ENCODE measurements at regions not wholly inside any gene's neighbourhood (a gene's known extent, or its start where the extent isn't known, plus 50 kb on each side); places are given as distances from the start of the nearest gene placed in this dataset.

DNA sequence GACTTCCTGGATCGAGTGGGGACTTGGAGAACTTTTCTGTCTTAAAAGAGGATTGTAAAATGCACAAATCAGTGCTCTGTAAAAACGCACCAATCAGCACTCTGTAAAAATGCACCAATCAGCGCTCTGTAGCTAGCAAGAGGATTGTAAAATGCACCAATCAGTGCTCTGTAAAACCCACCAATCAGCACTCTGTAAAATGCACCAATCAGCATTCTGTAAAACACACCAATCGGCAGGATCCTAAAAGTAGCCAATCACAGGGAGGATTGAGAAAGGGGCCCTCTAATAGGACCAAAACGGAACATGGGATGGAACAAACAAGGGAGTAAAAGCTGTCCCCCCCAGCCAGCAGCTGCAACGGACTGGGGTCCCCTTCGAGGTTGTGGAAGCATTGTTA lies 587.4 kb upstream of the ALCAM start:
- no peaks in the 10 kb centered on the region for H3K4me1 ChIP-seq
- no peak overlapping the region for H3K27ac ChIP-seq
- WGBS, 2 donors = 73 to 88% methylated on average over 6 to 7 of the region's 7 CpGs
- H3K4me3 ChIP-seq = no peak overlapping the region
- TF ChIP-seq POLR2A (IDR thresholded peaks at IDR 0.05) = no peak
- TF ChIP-seq, protein P1, sequence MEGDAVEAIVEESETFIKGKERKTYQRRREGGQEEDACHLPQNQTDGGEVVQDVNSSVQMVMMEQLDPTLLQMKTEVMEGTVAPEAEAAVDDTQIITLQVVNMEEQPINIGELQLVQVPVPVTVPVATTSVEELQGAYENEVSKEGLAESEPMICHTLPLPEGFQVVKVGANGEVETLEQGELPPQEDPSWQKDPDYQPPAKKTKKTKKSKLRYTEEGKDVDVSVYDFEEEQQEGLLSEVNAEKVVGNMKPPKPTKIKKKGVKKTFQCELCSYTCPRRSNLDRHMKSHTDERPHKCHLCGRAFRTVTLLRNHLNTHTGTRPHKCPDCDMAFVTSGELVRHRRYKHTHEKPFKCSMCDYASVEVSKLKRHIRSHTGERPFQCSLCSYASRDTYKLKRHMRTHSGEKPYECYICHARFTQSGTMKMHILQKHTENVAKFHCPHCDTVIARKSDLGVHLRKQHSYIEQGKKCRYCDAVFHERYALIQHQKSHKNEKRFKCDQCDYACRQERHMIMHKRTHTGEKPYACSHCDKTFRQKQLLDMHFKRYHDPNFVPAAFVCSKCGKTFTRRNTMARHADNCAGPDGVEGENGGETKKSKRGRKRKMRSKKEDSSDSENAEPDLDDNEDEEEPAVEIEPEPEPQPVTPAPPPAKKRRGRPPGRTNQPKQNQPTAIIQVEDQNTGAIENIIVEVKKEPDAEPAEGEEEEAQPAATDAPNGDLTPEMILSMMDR (IDR thresholded peaks at IDR 0.05) = no peak
- peaks cover 0 to 3% (median 0%) of the 10 kb centered on the region in 3 donors for H3K9me3 ChIP-seq
- H3K36me3 ChIP-seq = no peaks in the 10 kb centered on the region
- DNase-seq = no peak
- no peaks in the 10 kb centered on the region for H3K27me3 ChIP-seq
- intact Hi-C loops (cut with DNase I) = no loop called here

DNA sequence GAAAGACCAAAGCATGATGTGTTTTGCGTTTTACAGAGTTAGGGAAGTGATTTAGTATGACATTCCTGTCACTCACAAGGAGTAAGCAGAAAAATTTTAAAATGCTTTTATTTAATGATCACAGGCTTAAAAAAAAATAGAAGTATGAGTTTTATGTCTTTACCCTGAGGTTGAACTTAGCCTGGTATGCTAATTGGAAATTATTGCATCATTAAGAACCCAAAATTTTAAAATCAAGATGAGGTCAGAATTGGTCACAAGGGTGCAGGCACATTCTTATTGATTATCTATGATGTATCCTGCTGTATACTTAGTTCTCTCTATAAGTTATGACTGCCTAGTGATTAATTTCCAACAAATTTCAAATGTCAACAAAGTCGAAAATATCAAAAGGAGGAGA lies 585.6 kb upstream of the ALCAM start:
- DNase-seq = no peak
- Histone ChIP-seq H3K27me3 (no peaks in the 10 kb centered on the region), H3K36me3 (no peaks in the 10 kb centered on the region), H3K27ac (no peak overlapping the region), H3K4me3 (no peak overlapping the region), H3K9me3 (peaks cover 0 to 3% (median 0%) of the 10 kb centered on the region in 3 donors), H3K4me1 (no peaks in the 10 kb centered on the region)
- 54 to 60% methylated on average over 2 of the region's 2 CpGs for WGBS, 2 donors
- intact Hi-C loops (cut with DNase I) = no loop called here
- TF ChIP-seq, protein P1 (IDR thresholded peaks at IDR 0.05) = no peak
- no peak for TF ChIP-seq POLR2A (IDR thresholded peaks at IDR 0.05)

DNA sequence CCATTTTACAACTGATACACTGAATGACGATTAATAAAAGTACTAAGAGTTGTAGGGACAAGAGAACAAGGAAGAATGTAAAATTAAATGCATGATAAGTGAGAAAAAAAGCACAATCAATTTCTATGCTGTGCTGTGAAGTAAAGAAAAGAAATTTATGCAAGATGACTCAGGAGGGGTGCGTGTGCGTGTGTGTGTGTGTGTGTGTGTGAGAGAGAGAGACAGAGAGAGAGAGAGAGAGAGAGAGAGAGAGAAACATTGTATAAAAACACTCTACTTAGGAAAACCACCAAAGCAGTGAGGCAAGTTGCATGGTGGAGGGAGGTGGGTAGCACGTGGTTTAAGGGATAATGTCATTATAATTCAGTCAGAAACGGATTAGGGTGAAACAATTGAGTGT lies 580.8 kb upstream of the ALCAM start:
- TF ChIP-seq POLR2A (IDR thresholded peaks at IDR 0.05) = no peak
- TF ChIP-seq, protein P1 (IDR thresholded peaks at IDR 0.05) = no peak
- H3K9me3 ChIP-seq = no peaks in the 10 kb centered on the region
- intact Hi-C loops (cut with DNase I) = no loop called here

DNA sequence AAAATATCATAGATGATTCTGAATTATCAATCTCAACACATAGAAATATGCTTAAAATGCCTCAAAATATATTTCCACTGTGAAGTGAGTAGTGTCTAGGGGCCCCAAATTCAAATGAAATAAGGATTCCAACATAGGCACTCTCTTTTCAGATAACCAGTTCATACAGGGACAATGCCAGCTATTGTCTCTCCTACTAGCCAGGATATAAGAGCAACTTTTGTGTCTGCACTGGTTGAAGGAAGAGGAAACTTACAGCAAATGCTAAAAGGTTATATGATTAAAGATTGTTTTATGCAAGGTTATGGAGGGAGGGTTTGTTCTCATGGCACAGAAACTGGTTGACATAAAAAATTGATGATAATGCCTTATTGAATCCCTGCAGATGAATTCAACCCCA lies 579.4 kb upstream of the ALCAM start:
- no peak for DNase-seq
- H3K27ac ChIP-seq = no peak overlapping the region
- no peaks in the 10 kb centered on the region for H3K9me3 ChIP-seq
- H3K36me3 ChIP-seq = no peaks in the 10 kb centered on the region
- no peaks in the 10 kb centered on the region for H3K4me1 ChIP-seq
- intact Hi-C loops (cut with DNase I) = no loop called here
- no peak overlapping the region for H3K4me3 ChIP-seq
- H3K27me3 ChIP-seq = no peaks in the 10 kb centered on the region
- TF ChIP-seq, protein P1 (IDR thresholded peaks at IDR 0.05) = no peak
- no peak for TF ChIP-seq POLR2A (IDR thresholded peaks at IDR 0.05)

More for the DNA sequence above, 580.8 kb upstream of the ALCAM start:
- Histone ChIP-seq H3K27me3 (no peaks in the 10 kb centered on the region), H3K27ac (no peak overlapping the region), H3K4me1 (no peaks in the 10 kb centered on the region), H3K36me3 (no peaks in the 10 kb centered on the region), H3K4me3 (no peak overlapping the region)
- DNase-seq = no peak
- WGBS, 2 donors = 54 to 67% methylated on average over 5 of the region's 5 CpGs

DNA sequence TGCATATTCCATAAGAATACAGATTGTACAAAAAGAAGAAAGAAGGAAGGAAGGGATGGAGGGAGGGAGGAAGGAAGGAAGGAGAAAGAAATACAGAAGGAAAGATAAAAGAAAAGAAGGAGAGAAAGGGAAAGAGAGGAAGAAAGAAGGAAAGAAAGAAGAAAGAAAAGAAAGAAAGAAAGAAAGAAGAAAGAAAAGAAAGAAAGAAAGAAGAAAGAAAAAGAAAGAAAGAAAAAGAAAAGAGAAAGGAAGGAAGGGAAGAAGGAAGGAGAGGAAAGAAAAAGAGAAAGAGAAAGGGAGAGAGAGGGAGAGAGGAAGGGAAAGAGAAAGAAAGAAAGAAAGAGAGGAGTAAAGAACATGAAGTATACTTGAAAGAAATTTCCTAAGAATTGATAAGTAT lies 577.9 kb upstream of the ALCAM start:
- intact Hi-C loops (cut with DNase I) = no loop called here
- Histone ChIP-seq H3K4me1 (no peaks in the 10 kb centered on the region), H3K9me3 (no peaks in the 10 kb centered on the region), H3K4me3 (no peak overlapping the region), H3K27me3 (no peaks in the 10 kb centered on the region), H3K36me3 (no peaks in the 10 kb centered on the region), H3K27ac (no peak overlapping the region)
- no peak for DNase-seq
- no peak for TF ChIP-seq POLR2A (IDR thresholded peaks at IDR 0.05)
- TF ChIP-seq, protein P1 (IDR thresholded peaks at IDR 0.05) = no peak
